ENCODE measurements at regions not wholly inside any gene's neighbourhood (a gene's known extent, or its start where the extent isn't known, plus 50 kb on each side); places are given as distances from the start of the nearest gene placed in this dataset.

- no peak overlapping the region for H2AFZ ChIP-seq (ENCODE audit: low read depth)
- peaks cover 0 to 28% of the 10 kb centered on the region in 2 experiments; a peak in 2 of 4 replicates for H3K4me1 ChIP-seq (ENCODE audit: control insufficient read depth in 1 of 2, insufficient read depth in 2 of 2, low read depth in 1 of 2, low read length in 1 of 2)
- DNase-seq: no peak
- H3K9ac ChIP-seq: no peak overlapping the region
- H3K9me2 ChIP-seq: no peaks in the 10 kb centered on the region
- no peaks in the 10 kb centered on the region for H3K79me2 ChIP-seq (ENCODE audit: insufficient read depth)
- POLR2A ChIA-PET: no interaction called here
- no peaks in the 10 kb centered on the region for H4K20me1 ChIP-seq (ENCODE audit: insufficient read depth)
- no peaks in the 10 kb centered on the region for H3K9me3 ChIP-seq
- WGBS (ENCODE audit: low lambda C conversion rate): 43% methylated on average over 10 of the region's 13 CpGs
- no peaks in the 10 kb centered on the region for H3K36me3 ChIP-seq (replicated peaks in 1 of 2; ENCODE audit: control insufficient read depth in 1 of 2, insufficient read depth in 2 of 2, low read length in 1 of 2)
- H3K27ac ChIP-seq (ENCODE audit: low read depth in 2 of 2, low read length in 1 of 2): no peak overlapping the region
- no peak overlapping the region for H3K4me2 ChIP-seq
- no peaks in the 10 kb centered on the region for H3K27me3 ChIP-seq (ENCODE audit: insufficient read depth)
- no peak overlapping the region for H3K4me3 ChIP-seq (ENCODE audit: low read depth in 2 of 2, low read length in 1 of 2)
- H3F3A ChIP-seq (replicated peaks; ENCODE audit: insufficient read depth): no peaks in the 10 kb centered on the region
- TF ChIP-seq FOSL2 (IDR thresholded peaks at IDR 0.05; ENCODE audit: borderline replicate concordance, low read depth): no peak
- TF ChIP-seq ELF1 (IDR thresholded peaks at IDR 0.05): no peak
- no peak for TF ChIP-seq FOXJ3 (CRISPR knock-in tag; IDR thresholded peaks at IDR 0.05)
- no peak for TF ChIP-seq USF2 (IDR thresholded peaks at IDR 0.05; ENCODE audit: borderline replicate concordance, low read depth, low read length)
- TF ChIP-seq CTCF (IDR thresholded peaks at IDR 0.05): no peak
- TF ChIP-seq RAD21 (IDR thresholded peaks at IDR 0.05; ENCODE audit: low read length): no peak
- TF ChIP-seq YY1 (IDR thresholded peaks at IDR 0.05; ENCODE audit: low read depth): no peak
- no peak for TF ChIP-seq TCF12 (IDR thresholded peaks at IDR 0.05)
- no peak for TF ChIP-seq RXRA (IDR thresholded peaks at IDR 0.05; ENCODE audit: borderline replicate concordance, low read depth)
- TF ChIP-seq NFIC (IDR thresholded peaks at IDR 0.05; ENCODE audit: borderline replicate concordance): no peak
- TF ChIP-seq EZH2phosphoT487 (IDR thresholded peaks at IDR 0.05; ENCODE audit: borderline replicate concordance, low read depth): no peak
- TF ChIP-seq JUND (IDR thresholded peaks at IDR 0.05): no peak
- no peak for TF ChIP-seq PBX3 (IDR thresholded peaks at IDR 0.05)
- CTCF ChIA-PET: interaction anchor here (0.8 kb wide), 1 partner anchor 11 kb away, joined by 3 read pairs; no protein-coding TSS in a partner anchor
These were observed 88.0 kb upstream of the GPC1 start for GRCh38 chr2:240347373-240347940.

GRCh38 chr2:240347949-240348500 is 87.4 kb upstream of the GPC1 start:
- Histone ChIP-seq H3K27ac (ENCODE audit: low read depth in 2 of 2, low read length in 1 of 2) (no peak overlapping the region), H3K4me1 (ENCODE audit: control insufficient read depth in 1 of 2, insufficient read depth in 2 of 2, low read depth in 1 of 2, low read length in 1 of 2) (peaks cover 0 to 33% of the 10 kb centered on the region in 2 experiments; a peak in 2 of 4 replicates), H4K20me1 (ENCODE audit: insufficient read depth) (no peaks in the 10 kb centered on the region), H2AFZ (ENCODE audit: low read depth) (no peak overlapping the region), H3K36me3 (replicated peaks in 1 of 2; ENCODE audit: control insufficient read depth in 1 of 2, insufficient read depth in 2 of 2, low read length in 1 of 2) (no peaks in the 10 kb centered on the region), H3K9me3 (no peaks in the 10 kb centered on the region), H3K27me3 (ENCODE audit: insufficient read depth) (no peaks in the 10 kb centered on the region), H3K9ac (no peak overlapping the region), H3F3A (replicated peaks; ENCODE audit: insufficient read depth) (no peaks in the 10 kb centered on the region), H3K9me2 (no peaks in the 10 kb centered on the region), H3K4me3 (ENCODE audit: low read depth in 2 of 2, low read length in 1 of 2) (no peak overlapping the region), H3K4me2 (no peak overlapping the region), H3K79me2 (ENCODE audit: insufficient read depth) (no peaks in the 10 kb centered on the region)
- ChIA-PET POLR2A (no interaction called here), CTCF (interaction anchor here (0.8 kb wide), 1 partner anchor 12 kb away, joined by 3 read pairs; no protein-coding TSS in a partner anchor)
- DNase-seq: no peak
- 42% methylated on average over 5 of the region's 8 CpGs for WGBS (ENCODE audit: low lambda C conversion rate)
- TF ChIP-seq REST (IDR thresholded peaks at IDR 0.05; ENCODE audit: low read depth, low read length) (no peak), TCF12 (IDR thresholded peaks at IDR 0.05) (no peak), RXRA (IDR thresholded peaks at IDR 0.05; ENCODE audit: borderline replicate concordance, low read depth) (no peak), YY1 (IDR thresholded peaks at IDR 0.05; ENCODE audit: low read depth) (no peak), POLR2AphosphoS5 (IDR thresholded peaks at IDR 0.05; ENCODE audit: low read depth, low read length) (no peak), PBX3 (IDR thresholded peaks at IDR 0.05) (no peak), EP300 (IDR thresholded peaks at IDR 0.05; ENCODE audit: borderline replicate concordance in 1 of 2, low read depth in 1 of 2, low read length in 1 of 2) (no peak), FOSL2 (IDR thresholded peaks at IDR 0.05; ENCODE audit: borderline replicate concordance, low read depth) (no peak)

Measured in SK-N-SH (cell line).